Neural progenitor cell (in vitro differentiated cells): ENCODE measurements at regions not wholly inside any gene's neighbourhood (a gene's known extent, or its start where the extent isn't known, plus 50 kb on each side); places are given as distances from the start of the nearest gene placed in this dataset.

Experiments used
- DNase-seq: peaks from one replicate; pipeline ENCODE4 v3.0.0-alpha.2; 2016; ENCODE audit warnings: low spot score
- H2AFZ ChIP-seq: fragments of 200-600 bp; sonication (generic); replicated peaks from 2 replicates; pipeline ENCODE4 v1.6.1; 2016; ENCODE audit warnings: antibody characterized with exemption
- H3F3A ChIP-seq: fragments of 200-600 bp; sonication (generic); 2 replicates; pipeline ENCODE4 v1.6.1; 2016; ENCODE audit warnings: antibody characterized with exemption, low read depth
- H3K27ac ChIP-seq: fragments of 200-600 bp; sonication (generic); 2 replicates; pipeline ENCODE4 v1.5.1; 2016; ENCODE audit warnings: mild to moderate bottlenecking
- H3K27me3 ChIP-seq: fragments of 200-600 bp; sonication (generic); 2 replicates; pipeline ENCODE4 v1.6.1; 2016; ENCODE audit warnings: mild to moderate bottlenecking, moderate library complexity
- H3K36me3 ChIP-seq: fragments of 200-600 bp; sonication (generic); 2 replicates; pipeline ENCODE4 v1.5.1; 2016
- H3K4me1 ChIP-seq: fragments of 200-600 bp; sonication (generic); 2 replicates; pipeline ENCODE4 v1.6.1; 2016; ENCODE audit warnings: mixed run types
- H3K4me2 ChIP-seq: fragments of 200-600 bp; sonication (generic); 2 replicates; pipeline ENCODE4 v1.6.1; 2016
- H3K4me3 ChIP-seq: fragments of 200-600 bp; sonication (generic); 2 replicates; pipeline ENCODE4 v1.5.1; 2016
- H3K79me2 ChIP-seq: fragments of 200-600 bp; sonication (generic); 2 replicates; pipeline ENCODE4 v1.6.1; 2016; ENCODE audit warnings: low read depth
- H3K9ac ChIP-seq: fragments of 200-600 bp; sonication (generic); 2 replicates; pipeline ENCODE4 v1.6.1; 2016
- H3K9me3 ChIP-seq: fragments of 200-600 bp; sonication (generic); 2 replicates; pipeline ENCODE4 v1.5.1; 2016; ENCODE audit warnings: low read depth
- H4K20me1 ChIP-seq: fragments of 200-600 bp; sonication (generic); 2 replicates; pipeline ENCODE4 v1.6.1; 2016; ENCODE audit warnings: low read depth
- H3K27ac Mint-ChIP-seq: 3 replicates; pipeline ENCODE4 v1.8.0; 2021; ENCODE audit warnings: mixed read lengths
- H3K27me3 Mint-ChIP-seq: 2 replicates; pipeline ENCODE4 v1.8.0; 2022; ENCODE audit warnings: low read depth, mild to moderate bottlenecking, inconsistent platforms, moderate library complexity, mixed read lengths; ENCODE audit not compliant: insufficient read depth
- H3K36me3 Mint-ChIP-seq: 3 replicates; pipeline ENCODE4 v1.8.0; 2021; ENCODE audit warnings: mixed read lengths
- H3K4me1 Mint-ChIP-seq: 3 replicates; pipeline ENCODE4 v1.8.0; 2021; ENCODE audit warnings: mixed read lengths
- H3K4me3 Mint-ChIP-seq: 3 replicates; pipeline ENCODE4 v1.8.0; 2021; ENCODE audit warnings: mild to moderate bottlenecking, moderate library complexity, mixed read lengths
- H3K9me3 Mint-ChIP-seq: 3 replicates; pipeline ENCODE4 v1.8.0; 2020; ENCODE audit warnings: mixed read lengths
- EZH2 ChIP-seq: fragments of 200-600 bp; sonication (generic); IDR thresholded peaks from 2 replicates; pipeline ENCODE4 v1.6.1; 2017; ENCODE audit warnings: antibody characterized with exemption, mild to moderate bottlenecking, moderate library complexity
- EZH2phosphoT487 ChIP-seq: fragments of 200-600 bp; sonication (generic); IDR thresholded peaks from 2 replicates; pipeline ENCODE4 v1.6.1; 2017; ENCODE audit warnings: antibody characterized with exemption
- TF ChIP-seq, protein P1 (sequence below): fragments of 200-600 bp; sonication (generic); IDR thresholded peaks from 2 replicates; pipeline ENCODE4 v1.5.1; 2017; ENCODE audit warnings: antibody characterized with exemption, mild to moderate bottlenecking

DNA sequence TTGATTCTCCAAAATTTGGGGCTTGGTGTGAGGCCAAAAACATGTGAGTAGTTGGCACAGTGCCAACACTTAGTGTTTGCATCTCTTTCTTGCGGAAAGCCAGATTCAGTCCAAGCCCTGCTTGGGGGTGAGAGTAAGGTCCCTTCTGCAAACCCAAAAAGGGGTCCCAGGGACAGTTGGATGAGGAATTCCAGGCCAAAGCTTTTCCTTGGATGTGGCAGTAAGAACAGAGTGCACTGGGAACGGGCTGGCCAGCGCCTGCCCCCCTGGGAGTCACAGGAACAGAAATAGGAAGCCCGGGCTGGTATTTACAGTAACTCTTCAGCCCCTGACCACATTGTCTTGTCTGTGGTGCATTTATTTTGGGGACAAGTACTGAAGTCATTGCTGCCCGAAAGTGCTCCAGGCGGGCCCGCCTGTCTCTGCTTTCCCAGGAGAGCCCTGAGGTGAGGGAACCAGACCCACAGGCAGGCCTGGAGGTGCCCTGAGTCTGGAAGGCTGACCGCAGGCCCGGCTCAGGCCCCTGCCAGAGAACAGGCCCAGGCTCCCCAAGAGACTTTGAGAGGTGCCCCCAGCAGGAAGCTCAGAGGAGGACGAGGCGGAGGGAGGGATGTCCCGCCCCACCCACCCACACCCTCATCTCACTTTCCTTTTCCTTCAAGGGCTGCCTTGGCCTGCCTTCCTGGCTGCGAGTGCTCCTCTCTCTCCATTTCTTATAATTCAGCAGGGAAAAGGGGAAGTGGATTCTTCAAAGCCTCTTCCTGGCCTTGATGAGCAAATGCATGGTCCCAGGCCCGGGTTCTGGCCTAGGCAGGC lies 218.4 kb downstream of the MAFB start:
- H3K4me3 ChIP-seq, result no peak overlapping the region
- DNase-seq, result no peak
- H3K9me3 ChIP-seq, result no peaks in the 10 kb centered on the region
- H3K36me3 ChIP-seq, result no peaks in the 10 kb centered on the region
- no peaks in the 10 kb centered on the region for H4K20me1 ChIP-seq
- TF ChIP-seq EZH2, result no peak
- no peak for TF ChIP-seq EZH2phosphoT487
- TF ChIP-seq, protein P1, sequence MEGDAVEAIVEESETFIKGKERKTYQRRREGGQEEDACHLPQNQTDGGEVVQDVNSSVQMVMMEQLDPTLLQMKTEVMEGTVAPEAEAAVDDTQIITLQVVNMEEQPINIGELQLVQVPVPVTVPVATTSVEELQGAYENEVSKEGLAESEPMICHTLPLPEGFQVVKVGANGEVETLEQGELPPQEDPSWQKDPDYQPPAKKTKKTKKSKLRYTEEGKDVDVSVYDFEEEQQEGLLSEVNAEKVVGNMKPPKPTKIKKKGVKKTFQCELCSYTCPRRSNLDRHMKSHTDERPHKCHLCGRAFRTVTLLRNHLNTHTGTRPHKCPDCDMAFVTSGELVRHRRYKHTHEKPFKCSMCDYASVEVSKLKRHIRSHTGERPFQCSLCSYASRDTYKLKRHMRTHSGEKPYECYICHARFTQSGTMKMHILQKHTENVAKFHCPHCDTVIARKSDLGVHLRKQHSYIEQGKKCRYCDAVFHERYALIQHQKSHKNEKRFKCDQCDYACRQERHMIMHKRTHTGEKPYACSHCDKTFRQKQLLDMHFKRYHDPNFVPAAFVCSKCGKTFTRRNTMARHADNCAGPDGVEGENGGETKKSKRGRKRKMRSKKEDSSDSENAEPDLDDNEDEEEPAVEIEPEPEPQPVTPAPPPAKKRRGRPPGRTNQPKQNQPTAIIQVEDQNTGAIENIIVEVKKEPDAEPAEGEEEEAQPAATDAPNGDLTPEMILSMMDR, result no peak
- no peak overlapping the region for H2AFZ ChIP-seq
- H3K27me3 ChIP-seq, result no peaks in the 10 kb centered on the region
- no peak overlapping the region for H3K9ac ChIP-seq
- no peaks in the 10 kb centered on the region for H3K79me2 ChIP-seq
- Mint-ChIP-seq H3K4me3 (no peak overlapping the region), H3K27me3 (no peaks in the 10 kb centered on the region), H3K9me3 (no peaks in the 10 kb centered on the region), H3K36me3 (no peaks in the 10 kb centered on the region), H3K4me1 (no peaks in the 10 kb centered on the region), H3K27ac (no peak overlapping the region)
- H3K27ac ChIP-seq, result no peak overlapping the region
- no peaks in the 10 kb centered on the region for H3K4me1 ChIP-seq
- H3F3A ChIP-seq, result no peaks in the 10 kb centered on the region
- H3K4me2 ChIP-seq, result no peak overlapping the region

- no peaks in the 10 kb centered on the region for H3K27me3 ChIP-seq
- no peak overlapping the region for H3K4me2 ChIP-seq
- H4K20me1 ChIP-seq, result no peaks in the 10 kb centered on the region
- no peak overlapping the region for H3K4me3 Mint-ChIP-seq
- no peaks in the 10 kb centered on the region for H3K4me1 ChIP-seq
- no peak overlapping the region for H3K27ac Mint-ChIP-seq
- H3K4me3 ChIP-seq, result no peak overlapping the region
- no peaks in the 10 kb centered on the region for H3K9me3 ChIP-seq
- DNase-seq, result no peak
- no peaks in the 10 kb centered on the region for H3K4me1 Mint-ChIP-seq
- H2AFZ ChIP-seq, result no peak overlapping the region
- H3K27me3 Mint-ChIP-seq, result no peaks in the 10 kb centered on the region
- H3K9me3 Mint-ChIP-seq, result no peaks in the 10 kb centered on the region
- H3K79me2 ChIP-seq, result no peaks in the 10 kb centered on the region
- H3K36me3 Mint-ChIP-seq, result no peaks in the 10 kb centered on the region
- H3K9ac ChIP-seq, result no peak overlapping the region
- no peak overlapping the region for H3K27ac ChIP-seq
- no peaks in the 10 kb centered on the region for H3K36me3 ChIP-seq
- TF ChIP-seq EZH2, result no peak
- TF ChIP-seq, protein P1, result no peak
- TF ChIP-seq EZH2phosphoT487, result no peak
- H3F3A ChIP-seq, result no peaks in the 10 kb centered on the region
Measured at GRCh38 chr20:40468759-40469158, 220.3 kb downstream of the MAFB start.

GRCh38 chr20:40467703-40468411 lies 221.2 kb downstream of the MAFB start:
- Mint-ChIP-seq H3K9me3 (no peaks in the 10 kb centered on the region), H3K27ac (no peak overlapping the region), H3K4me1 (no peaks in the 10 kb centered on the region), H3K36me3 (no peaks in the 10 kb centered on the region), H3K4me3 (no peak overlapping the region), H3K27me3 (no peaks in the 10 kb centered on the region)
- H4K20me1 ChIP-seq, result no peaks in the 10 kb centered on the region
- H3K9ac ChIP-seq, result no peak overlapping the region
- H3K4me2 ChIP-seq, result no peak overlapping the region
- H3K36me3 ChIP-seq, result no peaks in the 10 kb centered on the region
- H3K27ac ChIP-seq, result no peak overlapping the region
- H3F3A ChIP-seq, result no peaks in the 10 kb centered on the region
- H3K9me3 ChIP-seq, result no peaks in the 10 kb centered on the region
- TF ChIP-seq, protein P1, result no peak
- no peak for TF ChIP-seq EZH2phosphoT487
- TF ChIP-seq EZH2, result no peak
- H3K4me3 ChIP-seq, result no peak overlapping the region
- H3K79me2 ChIP-seq, result no peaks in the 10 kb centered on the region
- no peaks in the 10 kb centered on the region for H3K4me1 ChIP-seq
- DNase-seq, result no peak
- no peak overlapping the region for H2AFZ ChIP-seq
- no peaks in the 10 kb centered on the region for H3K27me3 ChIP-seq
